GM12878 (cell line): ENCODE measurements at regions not wholly inside any gene's neighbourhood (a gene's known extent, or its start where the extent isn't known, plus 50 kb on each side); places are given as distances from the start of the nearest gene placed in this dataset.

Source experiments
- ATAC-seq: fragments of 200-7000 bp; cut with Tn5 transposase; 3 replicates; pipeline ENCODE4 v1.9.1; 2020; ENCODE audit warnings: mild to moderate bottlenecking, moderate library complexity
- BruUV-seq: library from RNA; stranded (reverse); fragments of 400-500 nt; replicated peaks from 2 replicates; lab custom pipeline; 2021; lab: Mats Ljungman, UMichigan
- CTCF ChIA-PET: fragments of 300-600 bp; sonication (Branson Sonifier 250); formaldehyde crosslinking; extraction: SDS; loops from one replicate; lab custom pipeline; 2021; ENCODE audit warnings: inconsistent platforms; lab: Yijun Ruan, JAX
- POLR2A ChIA-PET: fragments of 350-600 bp; formaldehyde crosslinking; extraction: SDS; loops from one replicate; lab custom pipeline; 2021; ENCODE audit warnings: inconsistent platforms; lab: Charles Lee
- RAD21 ChIA-PET: fragments of 300-600 bp; sonication (Branson Sonifier 250); formaldehyde crosslinking; loops from one replicate; lab custom pipeline; 2023; ENCODE audit warnings: antibody characterized with exemption; ENCODE audit not compliant: unreplicated experiment; lab: Charles Lee
- SMC1A ChIA-PET: fragments of 300-600 bp; sonication (Branson Sonifier 250); formaldehyde crosslinking; loops from one replicate; lab custom pipeline; 2023; ENCODE audit not compliant: unreplicated experiment, uncharacterized antibody; lab: Charles Lee
- DNase-seq: peaks from one replicate; pipeline ENCODE4 v3.0.0-alpha.2; 2011; ENCODE audit warnings: low read depth, low spot score
- FAIRE-seq: peaks from 3 replicates; lab custom pipeline; 2011; peaks lifted over from hg19 to GRCh38; lab: Jason Lieb, UNC
- H2AFZ ChIP-seq: 2 replicates; pipeline ENCODE4 v1.6.0; 2011; ENCODE audit warnings: low read depth, low read length, control low read depth; ENCODE audit not compliant: control insufficient read depth
- H3K27ac ChIP-seq: 2 replicates; pipeline ENCODE4 v1.5.1; 2011; ENCODE audit warnings: control low read depth; ENCODE audit not compliant: control insufficient read depth, insufficient read depth
- H3K27me3 ChIP-seq, 2 experiments: replicated peaks in 1 of 2; 2 replicates each; pipeline versions ENCODE4 v1.6.0 to v1.6.1; 2011; ENCODE audit warnings: low read length in 1 of 2; ENCODE audit not compliant: control insufficient read depth in 2 of 2, insufficient read depth in 2 of 2
- H3K36me3 ChIP-seq, 2 experiments: 2 replicates each; pipeline ENCODE4 v1.5.1; 2011; ENCODE audit warnings: low read length in 1 of 2; ENCODE audit not compliant: control insufficient read depth in 2 of 2, insufficient read depth in 2 of 2
- H3K4me1 ChIP-seq: 2 replicates; pipeline ENCODE4 v1.6.1; 2011; ENCODE audit warnings: mild to moderate bottlenecking, low read length, moderate library complexity, mixed read lengths; ENCODE audit not compliant: control insufficient read depth, insufficient read depth
- H3K4me2 ChIP-seq: 2 replicates; pipeline ENCODE4 v1.6.0; 2011; ENCODE audit warnings: control low read depth; ENCODE audit not compliant: control insufficient read depth, insufficient read depth
- H3K4me3 ChIP-seq: fragments of 200-600 bp; sonication (generic); 2 replicates; pipeline ENCODE4 v1.5.1; 2016
- H3K79me2 ChIP-seq: 2 replicates; pipeline ENCODE4 v1.6.0; 2011; ENCODE audit warnings: low read length; ENCODE audit not compliant: control insufficient read depth, insufficient read depth
- H3K9ac ChIP-seq: 2 replicates; pipeline ENCODE4 v1.8.0; 2011; ENCODE audit warnings: low read length, control low read depth, mixed read lengths; ENCODE audit not compliant: control insufficient read depth, insufficient read depth
- H3K9me3 ChIP-seq: replicated peaks from 3 replicates; pipeline ENCODE4 v1.5.1; 2011; ENCODE audit warnings: mild to moderate bottlenecking, low read length; ENCODE audit not compliant: control insufficient read depth, insufficient read depth
- H4K20me1 ChIP-seq: 2 replicates; pipeline ENCODE4 v1.6.0; 2011; ENCODE audit not compliant: control insufficient read depth, insufficient read depth
- ATF3 ChIP-seq: IDR thresholded peaks from 2 replicates; pipeline ENCODE4 v1.6.1; 2011; ENCODE audit warnings: low read depth, mild to moderate bottlenecking, low read length, moderate library complexity, borderline replicate concordance; ENCODE audit errors: extremely low read depth
- CHD4 ChIP-seq: fragments of 200-600 bp; sonication (generic); IDR thresholded peaks from 2 replicates; pipeline ENCODE4 v1.6.1; 2016; ENCODE audit warnings: mild to moderate bottlenecking
- EZH2 ChIP-seq: IDR thresholded peaks from 2 replicates; pipeline ENCODE4 v1.6.1; 2012; ENCODE audit warnings: low read depth, mild to moderate bottlenecking, control low read depth, inconsistent platforms, low read length, borderline replicate concordance; ENCODE audit not compliant: control insufficient read depth
- FOS ChIP-seq: IDR thresholded peaks from 3 replicates; pipeline ENCODE4 v1.6.1; 2011; ENCODE audit warnings: borderline replicate concordance; ENCODE audit not compliant: insufficient read length; ENCODE audit errors: extremely low read depth
- HCFC1 ChIP-seq: fragments of 150-350 bp; IDR thresholded peaks from 2 replicates; pipeline ENCODE4 v1.6.1; 2014; ENCODE audit warnings: low read length
- KLF5 ChIP-seq: fragments of 450-650 bp; IDR thresholded peaks from 2 replicates; pipeline ENCODE4 v1.6.1; 2014; ENCODE audit warnings: mild to moderate bottlenecking; ENCODE audit not compliant: partially characterized antibody
- NFYA ChIP-seq: IDR thresholded peaks from 2 replicates; pipeline ENCODE4 v1.6.1; 2011; ENCODE audit warnings: low read depth, mild to moderate bottlenecking, low read length, improper control_type of control experiment, borderline replicate concordance
- NFYB ChIP-seq: IDR thresholded peaks from 2 replicates; pipeline ENCODE4 v1.6.1; 2011; ENCODE audit warnings: low read depth, mild to moderate bottlenecking, low read length, improper control_type of control experiment, moderate library complexity; ENCODE audit not compliant: insufficient read depth
- RAD51 ChIP-seq: fragments of 450-650 bp; IDR thresholded peaks from 2 replicates; pipeline ENCODE4 v1.6.1; 2016; ENCODE audit warnings: moderate library complexity, mild to moderate bottlenecking, inconsistent platforms
- SIX5 ChIP-seq: IDR thresholded peaks from 2 replicates; pipeline ENCODE4 v1.6.1; 2011; ENCODE audit warnings: mild to moderate bottlenecking, low read depth, low read length, moderate library complexity; ENCODE audit not compliant: severe bottlenecking
- SKIL ChIP-seq: fragments of 450-650 bp; IDR thresholded peaks from 2 replicates; pipeline ENCODE4 v1.6.1; 2017; ENCODE audit warnings: mild to moderate bottlenecking, low read depth, inconsistent platforms; ENCODE audit not compliant: poor library complexity, severe bottlenecking
- SMAD5 ChIP-seq: IDR thresholded peaks from 2 replicates; pipeline ENCODE4 v1.6.1; 2016; ENCODE audit warnings: antibody characterized with exemption, low read depth
- SP1 ChIP-seq: IDR thresholded peaks from one replicate; pipeline ENCODE4 v1.6.1; 2011; ENCODE audit warnings: low read depth, low read length
- TCF12 ChIP-seq: IDR thresholded peaks from 2 replicates; pipeline ENCODE4 v1.6.1; 2011; ENCODE audit warnings: low read depth, mild to moderate bottlenecking, low read length
- USF1 ChIP-seq: IDR thresholded peaks from 2 replicates; pipeline ENCODE4 v1.6.1; 2011; ENCODE audit warnings: borderline replicate concordance, low read depth, mild to moderate bottlenecking, moderate library complexity, mixed read lengths, low read length; ENCODE audit not compliant: insufficient read depth; ENCODE audit errors: extremely low read length
- USF2 ChIP-seq: IDR thresholded peaks from 2 replicates; pipeline ENCODE4 v1.6.1; 2011; ENCODE audit warnings: low read depth, low read length, improper control_type of control experiment, borderline replicate concordance
- ZNF217 ChIP-seq: fragments of 450-650 bp; IDR thresholded peaks from 2 replicates; pipeline ENCODE4 v1.6.1; 2017; ENCODE audit warnings: antibody characterized with exemption, mild to moderate bottlenecking
- ZNF24 ChIP-seq: fragments of 450-650 bp; IDR thresholded peaks from 2 replicates; pipeline ENCODE4 v1.6.1; 2017; ENCODE audit warnings: antibody characterized with exemption, mild to moderate bottlenecking
- WGBS: methylation state at CpG from one replicate; pipeline ENCODE4 v1.1.6; 2016; ENCODE audit warnings: low lambda C conversion rate; ENCODE audit not compliant: insufficient replicate concordance, insufficient coverage; ENCODE audit errors: missing lambda C conversion rate; 5-methylcytosine and 5-hydroxymethylcytosine counted together
- in situ Hi-C: fragments of 300-500 bp; cut with MboI; formaldehyde crosslinking; loops from 9 replicates; pipeline ENCODE4 v1.14.3; 2018; ENCODE audit warnings: mixed read lengths
- intact Hi-C: fragments of 100-400 bp; cut with micrococcal nuclease; formaldehyde crosslinking; loops from one replicate; pipeline ENCODE4 v1.14.2; 2022; ENCODE audit not compliant: unreplicated experiment

GRCh38 chr12:124109760-124110159, 136.7 kb downstream of the ZNF664 start:
- ChIA-PET SMC1A (no interaction called here), CTCF (no interaction called here), POLR2A (no interaction called here), RAD21 (interaction anchor here (0.5 kb wide), 1 partner anchor 774 kb away, joined by 3 read pairs; no protein-coding TSS in a partner anchor)
- DNase-seq (peak; percentile 39), FAIRE-seq (no peak), ATAC-seq (peak; percentile 91)
- no peak overlapping the region for H3K4me2 ChIP-seq
- no TSS peak for BruUV-seq
- H3K4me1 ChIP-seq = no peaks in the 10 kb centered on the region
- peaks cover 2% of the 10 kb centered on the region; the same call in 2 of the 3 replicates for H3K9me3 ChIP-seq
- no peaks in the 10 kb centered on the region for H3K27me3 ChIP-seq
- no peaks in the 10 kb centered on the region for H3K79me2 ChIP-seq
- no peak overlapping the region for H3K4me3 ChIP-seq
- TF ChIP-seq EZH2 (no peak), FOS (peak; percentile 4), RAD51 (0 out of 2 replicates have a peak, but pooled peaks have one; percentile 49), ZNF217 (no peak), KLF5 (no peak), SKIL (no peak), NFYA (peak; percentile 70), SIX5 (peak; percentile 70), HCFC1 (peak; percentile 73), TCF12 (no peak), SMAD5 (no peak), USF2 (peak; percentile 46; the same call in 1 of the 2 replicates), USF1 (peak; percentile 75), SP1 (no peak), ZNF24 (no peak), CHD4 (no peak), ATF3 (peak; percentile 74; the same call in 1 of the 2 replicates), NFYB (peak; percentile 98)
- no peaks in the 10 kb centered on the region for H4K20me1 ChIP-seq
- WGBS = 35% methylated on average over 3 of the region's 3 CpGs
- H2AFZ ChIP-seq = peak overlapping the region; percentile 51
- in situ Hi-C loops (no loop called here), intact Hi-C loops (no loop called here)
- no peaks in the 10 kb centered on the region for H3K36me3 ChIP-seq
- no peak overlapping the region for H3K9ac ChIP-seq
- no peak overlapping the region for H3K27ac ChIP-seq
